K562 (cell line): ENCODE measurements at regions not wholly inside any gene's neighbourhood (a gene's known extent, or its start where the extent isn't known, plus 50 kb on each side); places are given as distances from the start of the nearest gene placed in this dataset.

Source experiments
- CEBPB ChIP-seq: fragments of 450-650 bp; IDR thresholded peaks from 2 replicates; pipeline ENCODE4 v1.6.1; 2016; ENCODE audit warnings: missing genetic modification characterization, missing compliant biosample characterization
- CHD2 ChIP-seq: IDR thresholded peaks from 2 replicates; pipeline ENCODE4 v1.6.1; 2011; ENCODE audit warnings: low read depth, low read length
- EP300 ChIP-seq: IDR thresholded peaks from 2 replicates; pipeline ENCODE4 v1.6.1; 2012; ENCODE audit warnings: low read length, improper control_type of control experiment
- JUNB ChIP-seq: fragments of 450-650 bp; formaldehyde crosslinking; conservative IDR thresholded peaks from 2 replicates; pipeline ENCODE4 v1.4.0; 2020; ENCODE audit warnings: mild to moderate bottlenecking
- RBM34 ChIP-seq: fragments of 200-400 bp; formaldehyde crosslinking; IDR thresholded peaks from 2 replicates; pipeline ENCODE4 v1.6.1; 2018; ENCODE audit warnings: low read length, borderline replicate concordance; ENCODE audit not compliant: insufficient read depth
- TAF1 ChIP-seq: IDR thresholded peaks from 2 replicates; pipeline ENCODE4 v1.6.1; 2011; ENCODE audit warnings: mild to moderate bottlenecking, low read length, moderate library complexity; ENCODE audit not compliant: insufficient read depth, control insufficient read depth, severe bottlenecking; ENCODE audit errors: extremely low read depth
- TCF7 ChIP-seq: sonication (generic); IDR thresholded peaks from 2 replicates; pipeline ENCODE4 v1.6.1; 2016; ENCODE audit warnings: antibody characterized with exemption, borderline replicate concordance
- ZNF79 ChIP-seq: fragments of 250-450 bp; sonication (Bioruptor Pico); IDR thresholded peaks from 2 replicates; pipeline ENCODE4 v1.4.0; 2020; ENCODE audit warnings: low read depth, mild to moderate bottlenecking, moderate library complexity
- TF ChIP-seq, protein P1 (sequence below): fragments of 450-650 bp; IDR thresholded peaks from 2 replicates; pipeline ENCODE4 v1.6.1; 2016; ENCODE audit warnings: low read depth
- TF ChIP-seq, protein P2 (sequence below): fragments of 250-450 bp; sonication (Bioruptor Pico); IDR thresholded peaks from 2 replicates; pipeline ENCODE4 v1.4.0; 2020; ENCODE audit warnings: mild to moderate bottlenecking, moderate library complexity
- TF ChIP-seq, protein P3 (sequence below), 3 experiments: IDR thresholded peaks in 2 of 3; conservative IDR thresholded peaks in 1 of 3; 2 replicates each; pipeline ENCODE4 v1.5.1; 2011 to 2012; ENCODE audit warnings: low read length in 3 of 3, mild to moderate bottlenecking in 3 of 3, control low read depth in 2 of 3, improper control_type of control experiment in 1 of 3, inconsistent platforms in 1 of 3, low read depth in 1 of 3, mixed read lengths in 1 of 3, moderate library complexity in 1 of 3; ENCODE audit not compliant: insufficient read depth in 2 of 3

DNA sequence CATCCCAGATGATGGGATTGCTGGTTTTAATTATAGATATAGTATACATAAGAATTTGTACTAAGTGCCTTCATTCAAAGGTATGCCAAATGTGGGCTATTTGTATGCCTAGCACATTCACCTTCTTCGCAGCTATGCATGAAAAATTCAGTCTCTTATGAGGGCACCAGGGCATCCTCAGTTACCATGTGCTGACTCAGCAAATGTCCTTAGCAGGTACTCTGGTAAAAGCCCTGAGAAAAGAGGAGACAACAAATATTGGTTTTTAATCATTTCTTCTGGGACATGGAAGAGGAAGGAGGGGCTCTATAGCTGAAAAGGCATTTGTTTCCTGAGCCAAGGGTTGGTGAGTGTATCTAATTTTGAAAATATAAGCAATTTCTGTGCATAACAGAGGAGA is 258.1 kb upstream of the BMP2 start:
- TF ChIP-seq EP300 (no peak), TAF1 (no peak), ZNF79 (CRISPR knock-in tag) (no peak), TCF7 (no peak), CEBPB (no peak), CHD2 (no peak), RBM34 (no peak), JUNB (CRISPR knock-in tag) (no peak)
- TF ChIP-seq, protein P1, sequence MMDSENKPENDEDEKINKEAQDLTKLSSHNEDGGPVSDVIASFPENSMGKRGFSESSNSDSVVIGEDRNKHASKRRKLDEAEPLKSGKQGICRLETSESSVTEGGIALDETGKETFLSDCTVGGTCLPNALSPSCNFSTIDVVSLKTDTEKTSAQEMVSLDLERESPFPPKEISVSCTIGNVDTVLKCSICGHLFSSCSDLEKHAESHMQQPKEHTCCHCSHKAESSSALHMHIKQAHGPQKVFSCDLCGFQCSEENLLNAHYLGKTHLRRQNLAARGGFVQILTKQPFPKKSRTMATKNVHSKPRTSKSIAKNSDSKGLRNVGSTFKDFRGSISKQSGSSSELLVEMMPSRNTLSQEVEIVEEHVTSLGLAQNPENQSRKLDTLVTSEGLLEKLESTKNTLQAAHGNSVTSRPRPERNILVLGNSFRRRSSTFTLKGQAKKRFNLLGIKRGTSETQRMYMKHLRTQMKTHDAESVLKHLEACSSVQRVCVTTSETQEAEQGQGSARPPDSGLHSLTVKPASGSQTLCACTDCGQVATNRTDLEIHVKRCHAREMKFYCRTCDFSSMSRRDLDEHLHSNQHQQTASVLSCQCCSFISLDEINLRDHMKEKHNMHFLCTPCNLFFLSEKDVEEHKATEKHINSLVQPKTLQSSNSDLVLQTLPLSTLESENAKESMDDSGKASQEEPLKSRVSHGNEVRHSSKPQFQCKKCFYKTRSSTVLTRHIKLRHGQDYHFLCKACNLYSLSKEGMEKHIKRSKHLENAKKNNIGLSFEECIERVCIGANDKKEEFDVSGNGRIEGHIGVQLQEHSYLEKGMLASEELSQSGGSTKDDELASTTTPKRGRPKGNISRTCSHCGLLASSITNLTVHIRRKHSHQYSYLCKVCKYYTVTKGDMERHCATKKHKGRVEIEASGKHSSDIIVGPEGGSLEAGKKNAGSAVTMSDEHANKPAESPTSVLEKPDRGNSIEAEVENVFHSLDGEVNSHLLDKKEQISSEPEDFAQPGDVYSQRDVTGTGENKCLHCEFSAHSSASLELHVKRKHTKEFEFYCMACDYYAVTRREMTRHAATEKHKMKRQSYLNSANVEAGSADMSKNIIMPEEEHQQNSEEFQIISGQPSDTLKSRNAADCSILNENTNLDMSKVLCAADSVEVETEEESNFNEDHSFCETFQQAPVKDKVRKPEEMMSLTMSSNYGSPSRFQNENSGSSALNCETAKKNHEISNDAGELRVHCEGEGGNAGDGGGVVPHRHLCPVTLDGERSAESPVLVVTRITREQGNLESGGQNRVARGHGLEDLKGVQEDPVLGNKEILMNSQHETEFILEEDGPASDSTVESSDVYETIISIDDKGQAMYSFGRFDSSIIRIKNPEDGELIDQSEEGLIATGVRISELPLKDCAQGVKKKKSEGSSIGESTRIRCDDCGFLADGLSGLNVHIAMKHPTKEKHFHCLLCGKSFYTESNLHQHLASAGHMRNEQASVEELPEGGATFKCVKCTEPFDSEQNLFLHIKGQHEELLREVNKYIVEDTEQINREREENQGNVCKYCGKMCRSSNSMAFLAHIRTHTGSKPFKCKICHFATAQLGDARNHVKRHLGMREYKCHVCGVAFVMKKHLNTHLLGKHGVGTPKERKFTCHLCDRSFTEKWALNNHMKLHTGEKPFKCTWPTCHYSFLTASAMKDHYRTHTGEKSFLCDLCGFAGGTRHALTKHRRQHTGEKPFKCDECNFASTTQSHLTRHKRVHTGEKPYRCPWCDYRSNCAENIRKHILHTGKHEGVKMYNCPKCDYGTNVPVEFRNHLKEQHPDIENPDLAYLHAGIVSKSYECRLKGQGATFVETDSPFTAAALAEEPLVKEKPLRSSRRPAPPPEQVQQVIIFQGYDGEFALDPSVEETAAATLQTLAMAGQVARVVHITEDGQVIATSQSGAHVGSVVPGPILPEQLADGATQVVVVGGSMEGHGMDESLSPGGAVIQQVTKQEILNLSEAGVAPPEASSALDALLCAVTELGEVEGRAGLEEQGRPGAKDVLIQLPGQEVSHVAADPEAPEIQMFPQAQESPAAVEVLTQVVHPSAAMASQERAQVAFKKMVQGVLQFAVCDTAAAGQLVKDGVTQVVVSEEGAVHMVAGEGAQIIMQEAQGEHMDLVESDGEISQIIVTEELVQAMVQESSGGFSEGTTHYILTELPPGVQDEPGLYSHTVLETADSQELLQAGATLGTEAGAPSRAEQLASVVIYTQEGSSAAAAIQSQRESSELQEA, result no peak
- TF ChIP-seq, protein P2, sequence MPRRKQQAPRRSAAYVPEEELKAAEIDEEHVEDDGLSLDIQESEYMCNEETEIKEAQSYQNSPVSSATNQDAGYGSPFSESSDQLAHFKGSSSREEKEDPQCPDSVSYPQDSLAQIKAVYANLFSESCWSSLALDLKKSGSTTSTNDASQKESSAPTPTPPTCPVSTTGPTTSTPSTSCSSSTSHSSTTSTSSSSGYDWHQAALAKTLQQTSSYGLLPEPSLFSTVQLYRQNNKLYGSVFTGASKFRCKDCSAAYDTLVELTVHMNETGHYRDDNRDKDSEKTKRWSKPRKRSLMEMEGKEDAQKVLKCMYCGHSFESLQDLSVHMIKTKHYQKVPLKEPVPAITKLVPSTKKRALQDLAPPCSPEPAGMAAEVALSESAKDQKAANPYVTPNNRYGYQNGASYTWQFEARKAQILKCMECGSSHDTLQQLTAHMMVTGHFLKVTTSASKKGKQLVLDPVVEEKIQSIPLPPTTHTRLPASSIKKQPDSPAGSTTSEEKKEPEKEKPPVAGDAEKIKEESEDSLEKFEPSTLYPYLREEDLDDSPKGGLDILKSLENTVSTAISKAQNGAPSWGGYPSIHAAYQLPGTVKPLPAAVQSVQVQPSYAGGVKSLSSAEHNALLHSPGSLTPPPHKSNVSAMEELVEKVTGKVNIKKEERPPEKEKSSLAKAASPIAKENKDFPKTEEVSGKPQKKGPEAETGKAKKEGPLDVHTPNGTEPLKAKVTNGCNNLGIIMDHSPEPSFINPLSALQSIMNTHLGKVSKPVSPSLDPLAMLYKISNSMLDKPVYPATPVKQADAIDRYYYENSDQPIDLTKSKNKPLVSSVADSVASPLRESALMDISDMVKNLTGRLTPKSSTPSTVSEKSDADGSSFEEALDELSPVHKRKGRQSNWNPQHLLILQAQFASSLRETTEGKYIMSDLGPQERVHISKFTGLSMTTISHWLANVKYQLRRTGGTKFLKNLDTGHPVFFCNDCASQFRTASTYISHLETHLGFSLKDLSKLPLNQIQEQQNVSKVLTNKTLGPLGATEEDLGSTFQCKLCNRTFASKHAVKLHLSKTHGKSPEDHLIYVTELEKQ (CRISPR knock-in tag), result no peak
- TF ChIP-seq, protein P3, sequence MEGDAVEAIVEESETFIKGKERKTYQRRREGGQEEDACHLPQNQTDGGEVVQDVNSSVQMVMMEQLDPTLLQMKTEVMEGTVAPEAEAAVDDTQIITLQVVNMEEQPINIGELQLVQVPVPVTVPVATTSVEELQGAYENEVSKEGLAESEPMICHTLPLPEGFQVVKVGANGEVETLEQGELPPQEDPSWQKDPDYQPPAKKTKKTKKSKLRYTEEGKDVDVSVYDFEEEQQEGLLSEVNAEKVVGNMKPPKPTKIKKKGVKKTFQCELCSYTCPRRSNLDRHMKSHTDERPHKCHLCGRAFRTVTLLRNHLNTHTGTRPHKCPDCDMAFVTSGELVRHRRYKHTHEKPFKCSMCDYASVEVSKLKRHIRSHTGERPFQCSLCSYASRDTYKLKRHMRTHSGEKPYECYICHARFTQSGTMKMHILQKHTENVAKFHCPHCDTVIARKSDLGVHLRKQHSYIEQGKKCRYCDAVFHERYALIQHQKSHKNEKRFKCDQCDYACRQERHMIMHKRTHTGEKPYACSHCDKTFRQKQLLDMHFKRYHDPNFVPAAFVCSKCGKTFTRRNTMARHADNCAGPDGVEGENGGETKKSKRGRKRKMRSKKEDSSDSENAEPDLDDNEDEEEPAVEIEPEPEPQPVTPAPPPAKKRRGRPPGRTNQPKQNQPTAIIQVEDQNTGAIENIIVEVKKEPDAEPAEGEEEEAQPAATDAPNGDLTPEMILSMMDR (IDR thresholded peaks at IDR 0.05 in 2 of 3, conservative IDR thresholded peaks at IDR 0.05 in 1 of 3; ENCODE audit: insufficient read depth in 2 of 3, low read depth in 1 of 3, low read length in 3 of 3), result no peak
